ENCODE measurements at regions not wholly inside any gene's neighbourhood (a gene's known extent, or its start where the extent isn't known, plus 50 kb on each side); places are given as distances from the start of the nearest gene placed in this dataset.

DNA sequence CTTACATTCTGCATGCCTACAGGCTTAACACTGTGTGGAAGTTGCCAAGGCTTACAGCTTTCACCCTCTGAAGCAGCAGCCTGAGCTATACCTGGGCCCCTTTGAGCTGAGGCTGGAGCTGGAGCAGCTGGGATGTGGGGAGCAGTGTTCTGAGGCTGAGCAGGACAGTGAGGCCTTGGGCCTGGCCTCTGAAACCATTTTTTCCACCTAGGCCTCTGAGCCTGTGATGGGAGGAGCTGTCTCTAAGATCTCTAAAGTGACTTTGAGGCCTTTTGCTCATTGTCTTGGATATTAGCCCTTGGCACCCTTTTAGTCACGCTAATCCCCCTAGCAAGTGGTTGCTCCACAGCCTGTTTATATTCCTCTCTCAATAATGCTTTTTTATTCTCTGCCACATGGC is 59.9 kb upstream of the ZBED5 start:
- TF ChIP-seq, protein P1, sequence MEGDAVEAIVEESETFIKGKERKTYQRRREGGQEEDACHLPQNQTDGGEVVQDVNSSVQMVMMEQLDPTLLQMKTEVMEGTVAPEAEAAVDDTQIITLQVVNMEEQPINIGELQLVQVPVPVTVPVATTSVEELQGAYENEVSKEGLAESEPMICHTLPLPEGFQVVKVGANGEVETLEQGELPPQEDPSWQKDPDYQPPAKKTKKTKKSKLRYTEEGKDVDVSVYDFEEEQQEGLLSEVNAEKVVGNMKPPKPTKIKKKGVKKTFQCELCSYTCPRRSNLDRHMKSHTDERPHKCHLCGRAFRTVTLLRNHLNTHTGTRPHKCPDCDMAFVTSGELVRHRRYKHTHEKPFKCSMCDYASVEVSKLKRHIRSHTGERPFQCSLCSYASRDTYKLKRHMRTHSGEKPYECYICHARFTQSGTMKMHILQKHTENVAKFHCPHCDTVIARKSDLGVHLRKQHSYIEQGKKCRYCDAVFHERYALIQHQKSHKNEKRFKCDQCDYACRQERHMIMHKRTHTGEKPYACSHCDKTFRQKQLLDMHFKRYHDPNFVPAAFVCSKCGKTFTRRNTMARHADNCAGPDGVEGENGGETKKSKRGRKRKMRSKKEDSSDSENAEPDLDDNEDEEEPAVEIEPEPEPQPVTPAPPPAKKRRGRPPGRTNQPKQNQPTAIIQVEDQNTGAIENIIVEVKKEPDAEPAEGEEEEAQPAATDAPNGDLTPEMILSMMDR (conservative IDR thresholded peaks at IDR 0.05; ENCODE audit: low read length), result no peak
- TF ChIP-seq EZH2phosphoT487 (IDR thresholded peaks at IDR 0.05; ENCODE audit: borderline replicate concordance, low read depth, low read length), result no peak

All from OCI-LY7 (cell line).